C4-2B (cell line): ENCODE measurements at regions not wholly inside any gene's neighbourhood (a gene's known extent, or its start where the extent isn't known, plus 50 kb on each side); places are given as distances from the start of the nearest gene placed in this dataset.

Experiments
- H3K27ac ChIP-seq: fragments of 450-650 bp; 2 replicates; pipeline ENCODE4 v1.5.1; 2017
- CTCF ChIP-seq: fragments of 450-650 bp; conservative IDR thresholded peaks from 2 replicates; pipeline ENCODE4 v1.5.1; 2017; ENCODE audit warnings: mild to moderate bottlenecking
- ZFX ChIP-seq: fragments of 450-650 bp; IDR thresholded peaks from 2 replicates; pipeline ENCODE4 v1.6.1; 2017

GRCh38 chr7:54680377-54681005 lies 78.5 kb downstream of the SEC61G start:
- TF ChIP-seq CTCF (no peak), ZFX (no peak)
- H3K27ac ChIP-seq = no peak overlapping the region

DNA sequence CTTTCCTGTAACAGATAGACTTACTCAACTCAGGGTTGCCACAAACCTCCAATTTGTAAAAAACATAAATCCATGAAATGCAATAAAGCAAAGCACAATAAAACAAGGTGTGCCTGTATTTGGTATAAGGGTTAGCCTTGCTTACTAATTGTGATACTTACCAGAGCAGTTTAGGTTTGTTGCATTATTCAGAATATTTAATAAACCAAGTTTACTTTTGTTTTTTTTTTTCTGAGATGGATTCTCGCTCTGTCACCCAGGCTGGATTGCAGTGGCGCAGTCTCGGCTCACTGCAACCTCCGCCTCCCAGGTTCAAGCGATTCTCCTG lies 79.6 kb downstream of the SEC61G start:
- no peak overlapping the region for H3K27ac ChIP-seq
- no peak for TF ChIP-seq CTCF
- no peak for TF ChIP-seq ZFX

DNA sequence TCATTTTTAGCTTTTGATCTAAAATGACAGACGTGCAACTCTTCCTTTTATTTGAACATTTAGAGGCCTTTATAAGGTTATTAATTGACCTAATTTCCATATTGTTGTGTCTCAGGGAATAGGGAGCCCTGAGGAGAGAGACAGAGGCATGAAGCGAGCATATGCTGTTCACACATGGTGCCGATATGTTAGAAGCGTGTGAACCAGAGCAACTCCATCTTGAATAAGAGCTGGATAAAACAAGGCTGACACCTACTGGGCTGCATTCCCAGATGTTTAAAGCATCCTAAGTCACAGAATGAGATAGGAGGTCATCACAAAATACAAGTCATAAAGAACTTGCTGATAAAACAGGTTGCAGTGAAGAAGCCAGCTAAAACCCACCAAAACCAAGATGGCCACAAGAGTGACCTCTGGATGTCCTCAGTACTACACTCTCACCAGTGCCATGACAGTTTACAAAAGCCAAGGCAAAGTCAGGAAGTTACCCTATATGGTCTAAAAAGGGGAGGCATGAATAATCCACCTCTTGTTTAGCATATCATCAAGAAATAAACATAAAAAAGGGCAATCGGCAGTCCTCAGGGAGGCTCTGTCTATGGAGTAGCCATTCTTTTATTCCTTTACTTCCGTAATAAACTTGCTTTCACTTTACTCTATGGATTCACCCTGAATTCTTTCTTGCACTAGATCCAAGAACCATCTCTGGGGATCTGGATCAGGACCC lies 80.1 kb downstream of the SEC61G start:
- H3K27ac ChIP-seq = no peak overlapping the region
- TF ChIP-seq ZFX = no peak
- peak; percentile 46 for TF ChIP-seq CTCF

DNA sequence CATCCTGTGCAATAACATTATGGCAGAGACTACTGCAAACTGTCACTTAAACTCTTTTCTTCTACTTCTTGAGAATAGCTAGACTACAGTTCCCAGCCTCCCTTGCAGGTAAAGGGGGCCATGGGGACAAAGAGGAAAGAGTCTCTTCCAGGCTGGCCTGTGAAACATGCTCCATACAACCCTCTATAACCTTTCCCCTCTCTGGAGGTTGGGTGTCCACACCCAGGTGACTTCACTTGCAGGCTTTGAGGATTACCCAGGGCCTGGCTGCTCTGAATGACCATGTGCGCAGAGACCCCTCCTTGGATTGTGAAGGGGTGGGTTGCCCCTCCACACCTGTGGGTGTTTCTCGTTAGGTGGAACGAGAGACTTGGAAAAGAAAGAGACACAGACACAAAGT lies 84.1 kb downstream of the SEC61G start:
- no peak for TF ChIP-seq CTCF
- TF ChIP-seq ZFX = no peak
- H3K27ac ChIP-seq = no peak overlapping the region

DNA sequence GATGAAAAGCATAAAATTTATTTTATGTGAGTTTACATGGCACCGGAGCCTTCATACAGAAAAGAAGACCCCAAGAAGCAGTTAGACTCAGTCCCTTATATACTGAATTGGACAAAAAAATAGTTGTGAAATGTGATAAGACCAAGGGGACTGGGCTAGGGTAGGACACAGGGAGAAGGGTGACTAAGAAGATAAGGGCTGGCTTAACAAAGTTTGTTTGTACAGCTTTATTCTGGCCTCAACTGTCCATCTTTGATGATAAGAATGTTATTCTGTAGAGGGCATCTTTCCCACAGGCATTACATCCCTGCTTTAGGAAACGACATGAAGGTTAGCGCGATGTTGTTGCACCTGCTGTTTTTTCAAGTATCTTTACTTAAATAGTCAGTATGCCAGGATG lies 86.5 kb downstream of the SEC61G start:
- TF ChIP-seq ZFX (no peak), CTCF (no peak)

DNA sequence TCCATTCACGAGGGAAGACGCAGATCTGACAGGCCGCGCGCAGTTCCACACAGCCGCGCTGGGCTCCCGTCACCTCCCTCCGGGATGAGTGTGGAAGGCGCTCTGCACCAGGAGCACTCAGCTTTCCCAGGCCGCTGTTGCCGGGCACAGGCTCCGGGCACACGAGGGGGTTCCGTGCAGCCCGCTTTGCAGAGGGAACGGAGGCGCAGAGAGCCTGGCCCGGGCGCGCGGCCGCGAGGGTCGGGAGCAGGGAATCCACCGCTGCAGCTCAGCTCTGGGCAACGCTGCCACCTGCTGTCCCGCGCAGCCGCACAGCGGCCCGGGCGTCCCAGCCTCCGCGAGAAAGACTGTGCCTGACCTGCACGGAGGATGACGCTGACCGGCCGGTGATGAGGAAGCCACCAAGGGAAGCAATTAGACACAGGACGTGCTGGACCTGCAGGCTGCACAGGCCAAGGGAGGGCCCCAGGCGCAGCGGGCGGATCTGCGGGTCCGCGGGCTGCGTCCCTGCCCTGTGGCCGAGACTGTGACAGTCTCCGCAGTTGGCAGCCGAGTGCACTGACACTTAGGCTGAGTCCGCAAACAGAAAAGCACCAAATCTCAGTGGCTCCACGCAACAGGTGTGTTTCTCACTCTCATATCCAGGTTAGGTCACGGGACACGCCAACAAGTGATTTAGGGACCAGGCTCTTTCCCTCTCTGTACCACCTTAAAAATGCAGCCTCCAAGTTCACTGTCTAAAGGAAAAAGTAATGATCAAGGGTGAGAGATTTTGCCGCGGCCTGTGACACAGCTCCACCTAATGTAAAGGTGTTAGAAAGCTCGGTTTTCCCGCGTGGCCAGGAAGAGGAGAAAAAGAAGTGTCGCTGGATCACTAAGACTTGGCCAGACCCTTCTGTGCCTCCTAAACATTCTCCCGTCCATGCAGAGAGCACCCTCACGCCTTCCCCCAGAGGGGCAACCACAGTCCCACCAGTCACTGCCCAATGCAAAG lies 94.5 kb downstream of the SEC61G start:
- peak; percentile 15; the same call in 1 of the 2 replicates for TF ChIP-seq ZFX
- peak; percentile 94 for TF ChIP-seq CTCF
- peak overlapping the region; percentile 16; the same call in 1 of the 2 replicates for H3K27ac ChIP-seq

More for the DNA sequence above, 86.5 kb downstream of the SEC61G start:
- H3K27ac ChIP-seq = no peak overlapping the region
